Anterior cingulate cortex (tissue), 58 donors: ENCODE measurements at regions not wholly inside any gene's neighbourhood (a gene's known extent, or its start where the extent isn't known, plus 50 kb on each side); places are given as distances from the start of the nearest gene placed in this dataset.
"Not testable (repeated sequence)": the region's sequence is repeated elsewhere in the genome, so short reads cannot be mapped to it uniquely, and the experiment has no call there.

Source experiments
- DNase-seq, 58 donors: peaks; one replicate each; lab custom pipeline; 2025; lab: John Stamatoyannopoulos, UW

DNA sequence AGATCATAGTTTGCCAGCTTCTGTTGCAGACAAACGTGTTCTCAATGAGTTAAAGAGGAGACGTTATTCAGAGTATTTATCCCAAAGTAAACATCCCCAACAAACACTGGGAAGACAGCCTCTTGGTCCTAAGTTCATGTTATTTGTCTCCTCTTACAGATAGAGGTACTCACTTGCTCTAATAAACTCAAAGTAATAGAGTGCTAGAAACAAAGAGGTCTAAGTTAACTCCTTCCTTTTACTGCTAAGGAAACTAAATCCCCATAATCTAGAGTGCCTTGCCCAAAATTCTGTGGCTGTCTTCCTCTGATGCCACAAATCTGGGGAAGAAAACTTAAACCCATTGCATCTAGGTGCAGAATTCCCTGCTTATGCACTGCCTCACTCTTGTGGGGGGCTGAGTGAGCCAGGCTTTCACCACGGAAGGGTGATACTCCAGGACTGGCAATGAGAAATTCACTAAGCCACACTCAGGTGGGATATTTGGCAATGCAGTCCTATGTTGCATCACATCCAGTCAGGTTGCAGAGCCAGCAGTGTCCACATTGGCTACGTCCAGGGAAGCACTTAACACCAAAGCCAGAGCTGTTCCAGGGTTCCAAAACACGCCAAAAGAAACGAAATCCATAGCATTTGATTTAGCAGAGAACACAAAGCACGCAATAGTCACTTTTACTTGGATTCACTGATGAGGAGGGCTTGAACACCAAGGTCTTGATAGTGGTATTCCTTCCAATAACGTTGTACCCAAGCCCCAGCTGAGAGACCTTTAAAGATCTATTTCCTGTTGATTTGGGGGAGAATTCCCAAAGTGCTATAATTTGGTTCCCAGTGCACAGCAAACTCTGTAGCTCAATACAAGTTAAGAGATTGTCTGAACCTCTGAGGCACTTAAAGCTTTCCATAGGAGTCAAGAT lies 81.0 kb upstream of the FOXQ1 start:
- DNase-seq, result no peak

DNA sequence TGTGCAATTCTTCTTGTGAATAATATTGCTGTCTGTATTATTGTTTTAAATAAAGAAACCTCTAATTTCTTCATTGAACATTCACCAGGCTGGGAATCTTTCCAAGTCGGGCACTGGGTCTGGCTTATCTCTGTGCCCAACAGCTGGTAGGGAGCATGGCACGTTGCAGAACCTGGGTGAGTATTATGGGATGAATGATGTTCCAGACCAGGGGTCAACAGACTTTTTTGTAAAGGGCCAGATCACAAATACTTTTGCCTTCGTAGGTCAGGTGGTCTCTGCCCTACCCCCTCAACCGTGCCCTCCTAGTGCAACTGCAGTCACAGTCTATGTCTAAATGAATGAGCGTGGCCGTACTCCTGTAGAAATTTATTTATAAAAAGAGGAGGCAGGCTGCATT lies 81.6 kb upstream of the FOXQ1 start:
- DNase-seq, result no peak

DNA sequence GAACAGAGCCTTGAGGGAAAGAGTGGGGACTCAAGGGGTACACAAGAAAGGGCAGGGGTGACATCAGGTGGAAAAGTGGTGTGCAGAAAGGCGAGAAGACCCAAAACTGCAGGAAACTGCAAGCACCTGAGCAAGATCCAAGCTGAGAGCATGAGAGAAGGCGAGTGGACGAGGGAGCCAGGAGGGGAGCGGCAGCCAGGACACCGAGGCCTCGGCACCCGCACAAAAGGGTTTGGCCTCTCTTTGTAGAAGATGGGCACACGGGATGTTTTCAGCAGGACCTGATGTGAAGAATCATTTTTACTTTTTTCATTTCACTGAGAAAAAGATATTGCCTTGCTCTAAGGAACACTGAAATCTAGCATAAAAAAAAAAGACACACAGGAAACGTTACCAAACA lies 82.1 kb upstream of the FOXQ1 start:
- DNase-seq, result no peak

DNA sequence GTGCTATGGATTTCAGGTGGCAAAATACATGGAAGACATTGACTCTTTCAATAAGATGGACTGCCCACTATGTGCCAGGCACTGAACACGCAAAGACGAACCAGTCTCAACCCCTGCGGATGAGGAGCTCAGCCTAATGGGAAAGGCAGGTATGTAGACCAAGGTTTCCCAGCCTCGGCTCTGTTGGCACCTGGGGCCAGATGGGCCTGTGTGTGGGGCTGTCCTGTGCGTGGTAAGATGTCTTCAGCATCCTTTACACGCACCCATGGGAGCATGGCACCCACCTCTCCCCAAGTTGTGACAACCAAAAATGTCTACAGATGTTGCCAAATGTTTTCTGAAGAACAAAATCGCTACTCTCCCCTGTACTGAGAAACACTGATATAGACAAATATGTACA lies 82.6 kb upstream of the FOXQ1 start:
- DNase-seq, result no peak

DNA sequence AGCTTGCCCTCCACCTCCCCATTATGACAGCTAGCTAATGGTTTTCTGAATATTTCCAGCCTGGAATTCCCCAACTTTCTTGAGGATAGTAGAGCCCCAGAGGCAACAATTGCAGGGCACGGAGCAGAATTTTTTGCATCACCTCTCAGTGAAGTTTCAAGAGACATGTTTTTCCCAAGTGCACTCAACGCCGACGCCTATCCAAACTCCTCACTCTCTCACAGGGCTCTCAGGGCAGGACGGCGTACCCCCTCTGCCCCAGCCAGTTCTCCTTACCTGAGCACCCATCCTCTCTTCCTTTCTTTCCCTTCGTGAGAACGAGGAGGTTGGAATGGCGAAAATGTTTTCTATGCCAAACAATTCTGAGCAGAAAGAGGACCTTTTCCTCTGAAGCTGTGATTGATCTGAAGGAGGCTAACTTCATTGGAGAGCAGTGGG lies 83.1 kb upstream of the FOXQ1 start:
- DNase-seq, result no peak

DNA sequence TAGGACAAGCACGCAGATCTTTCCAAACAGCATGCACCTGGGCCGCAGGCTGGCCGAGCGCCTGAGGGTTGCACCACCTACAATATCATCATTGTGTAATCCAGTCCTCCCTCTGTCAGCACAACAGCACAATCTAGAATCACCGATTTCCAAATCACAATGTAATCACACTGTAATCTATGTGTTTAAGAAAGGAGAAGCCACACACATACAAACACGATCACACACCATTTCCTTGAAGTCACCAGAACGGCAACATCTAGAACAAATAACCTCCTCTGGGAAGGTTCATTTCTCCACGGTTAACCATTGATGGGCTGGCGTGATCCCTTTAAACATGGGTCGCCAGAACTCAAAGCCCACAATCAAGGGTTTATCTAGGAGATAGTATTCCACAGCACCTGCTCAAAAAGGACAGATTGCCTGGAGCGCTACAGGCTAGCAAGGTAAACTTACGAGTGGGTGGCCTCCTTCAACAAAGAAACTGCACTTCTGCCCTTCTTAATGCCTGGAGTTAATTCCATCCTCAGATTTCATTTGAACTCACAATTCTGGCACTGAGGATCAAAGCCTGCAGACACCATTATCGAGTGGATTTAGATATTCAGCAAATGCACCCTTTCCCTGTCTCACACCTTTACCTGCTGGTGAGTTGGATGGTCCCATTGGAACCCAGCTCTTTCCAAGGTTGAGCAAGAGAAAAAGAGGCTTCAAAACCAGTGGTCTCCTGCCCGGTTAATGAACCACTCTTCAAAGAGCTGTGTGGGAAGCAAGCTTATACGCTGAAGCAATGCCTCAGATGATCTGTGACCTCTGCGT lies 83.8 kb upstream of the FOXQ1 start:
- DNase-seq, result no peak

DNA sequence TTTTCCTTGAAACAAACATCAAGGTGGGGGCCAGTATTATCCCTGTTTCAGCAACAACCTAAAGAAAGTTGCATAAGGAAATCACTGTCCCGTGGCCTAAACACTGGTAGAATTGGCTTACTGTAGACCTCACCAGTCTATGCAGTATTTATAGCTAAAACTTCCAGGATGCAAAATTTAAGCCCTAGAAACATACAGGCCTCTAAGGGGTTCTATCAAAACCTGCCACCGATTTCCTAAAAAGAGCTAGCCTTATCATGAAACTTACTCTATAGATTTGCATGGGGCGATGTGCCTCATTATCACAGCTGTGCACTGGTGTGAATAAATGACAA lies 84.3 kb upstream of the FOXQ1 start:
- DNase-seq, result no peak

DNA sequence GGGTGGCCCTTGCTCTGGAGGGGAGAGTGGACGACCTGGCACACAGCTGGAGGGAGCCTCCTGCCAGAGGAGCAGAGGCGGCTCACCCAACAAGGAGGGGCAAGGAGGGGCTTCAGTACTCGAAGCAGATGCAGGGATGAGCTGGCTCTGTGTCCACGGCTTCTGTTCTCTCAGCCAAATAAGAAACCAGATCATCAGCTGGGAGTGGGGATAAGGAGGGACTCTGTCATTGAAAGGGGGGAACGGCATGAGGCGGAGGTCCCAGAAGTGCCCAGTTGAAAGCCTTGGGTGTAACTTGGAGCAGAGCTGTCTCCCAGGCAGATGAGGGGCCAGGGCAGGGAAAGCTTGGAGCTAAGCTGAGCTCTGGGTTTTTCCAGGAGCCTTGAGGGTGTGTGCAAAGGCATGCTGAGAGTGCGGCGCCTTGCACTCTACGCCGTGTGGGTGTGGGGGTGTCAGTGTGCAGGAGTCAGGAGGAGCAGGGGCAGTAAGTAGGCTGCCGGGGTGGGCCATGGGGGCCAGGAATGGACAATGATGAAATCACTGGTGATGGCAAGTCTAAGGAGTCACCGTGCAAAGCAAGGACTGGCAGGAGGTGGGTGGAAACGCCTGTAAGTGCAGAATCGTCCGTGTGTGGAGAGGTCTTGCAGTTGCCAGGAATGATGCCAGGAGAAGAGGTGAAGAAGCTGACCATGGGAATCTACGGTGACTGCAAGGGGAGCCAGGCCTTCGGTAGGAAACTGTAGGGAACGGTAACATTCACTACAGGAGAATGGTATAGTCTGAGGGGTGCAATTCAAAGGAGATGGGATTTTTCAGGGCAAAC lies 85.4 kb upstream of the FOXQ1 start:
- DNase-seq, result no peak

DNA sequence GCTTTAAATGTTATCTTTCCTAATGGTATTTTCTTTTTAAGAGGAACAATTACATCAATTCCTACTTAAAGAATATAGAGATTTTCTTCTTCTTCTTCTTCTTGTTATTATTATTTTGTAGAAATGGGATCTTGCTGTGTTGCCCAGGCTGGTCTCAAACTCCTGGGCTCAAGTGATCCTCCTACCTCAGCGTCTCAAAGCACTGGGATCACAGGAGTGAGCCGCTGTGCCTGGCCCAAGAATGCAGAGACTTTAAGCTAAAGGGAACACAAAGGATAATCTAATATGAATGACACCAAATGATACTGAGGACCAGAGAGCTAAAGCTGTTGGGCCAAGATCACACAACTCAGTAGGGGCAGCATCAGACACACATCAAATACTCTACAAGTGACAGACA lies 87.4 kb upstream of the FOXQ1 start:
- DNase-seq, result no peak

DNA sequence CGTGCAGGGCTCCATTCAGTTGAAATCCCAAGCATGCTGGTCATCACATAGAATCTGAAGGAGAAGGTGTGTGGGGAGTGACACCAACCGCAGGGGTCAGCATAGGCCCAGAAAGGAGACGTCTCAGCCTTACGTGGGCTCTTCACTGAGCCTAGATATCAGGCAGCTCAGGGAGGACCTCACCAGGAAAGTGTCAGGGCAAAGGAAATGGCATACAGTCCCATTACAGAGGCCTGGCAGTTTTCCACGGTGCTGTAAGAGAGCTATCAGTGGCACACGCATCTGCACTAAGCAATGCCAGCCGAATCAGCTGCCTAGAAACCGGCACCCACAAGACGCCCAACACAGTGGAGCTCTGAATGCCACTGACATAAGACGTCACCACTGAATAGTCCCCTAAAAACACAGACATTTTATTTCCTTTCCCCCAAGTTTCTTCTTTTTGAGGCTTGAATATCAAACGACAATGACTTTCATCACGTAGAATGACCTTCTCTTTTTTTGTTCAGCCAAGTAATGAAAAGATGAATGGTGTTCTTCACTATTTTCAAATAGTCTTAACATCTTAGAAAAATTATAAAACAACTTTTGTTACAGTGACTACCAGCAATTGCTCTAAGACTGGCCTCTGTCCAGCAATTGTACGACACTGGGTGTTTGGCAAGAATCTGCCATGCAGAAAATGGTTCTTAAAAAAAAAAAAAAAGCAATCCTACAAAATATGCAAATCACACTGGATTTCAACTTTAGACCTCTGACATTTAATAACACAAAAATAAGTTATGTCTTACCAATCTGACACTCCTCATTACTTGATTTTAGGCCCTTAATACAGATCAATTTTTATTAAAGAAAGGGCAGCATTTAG lies 88.9 kb upstream of the FOXQ1 start:
- DNase-seq, result peak in 24 of 58 donors; percentile 3 to 75 (median 17)

DNA sequence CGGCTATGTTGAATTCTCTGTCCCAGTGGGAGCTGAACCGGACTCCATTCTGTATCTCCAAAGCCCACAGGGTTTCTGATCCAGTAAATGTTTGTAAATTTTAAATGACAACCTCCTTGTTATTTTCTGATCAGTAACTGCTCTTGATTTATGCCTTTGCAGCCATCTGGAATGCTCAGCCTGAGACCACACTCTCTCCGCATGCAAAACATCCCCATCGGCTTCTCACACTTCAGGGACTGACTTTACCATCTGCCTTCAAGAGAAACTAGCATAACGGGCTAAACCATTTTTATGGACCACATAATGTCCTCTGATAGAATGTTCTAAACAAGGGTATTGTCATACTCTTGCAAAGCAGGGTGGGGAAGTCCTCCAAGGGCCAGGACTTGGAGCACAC lies 94.5 kb upstream of the FOXQ1 start:
- no peak for DNase-seq

DNA sequence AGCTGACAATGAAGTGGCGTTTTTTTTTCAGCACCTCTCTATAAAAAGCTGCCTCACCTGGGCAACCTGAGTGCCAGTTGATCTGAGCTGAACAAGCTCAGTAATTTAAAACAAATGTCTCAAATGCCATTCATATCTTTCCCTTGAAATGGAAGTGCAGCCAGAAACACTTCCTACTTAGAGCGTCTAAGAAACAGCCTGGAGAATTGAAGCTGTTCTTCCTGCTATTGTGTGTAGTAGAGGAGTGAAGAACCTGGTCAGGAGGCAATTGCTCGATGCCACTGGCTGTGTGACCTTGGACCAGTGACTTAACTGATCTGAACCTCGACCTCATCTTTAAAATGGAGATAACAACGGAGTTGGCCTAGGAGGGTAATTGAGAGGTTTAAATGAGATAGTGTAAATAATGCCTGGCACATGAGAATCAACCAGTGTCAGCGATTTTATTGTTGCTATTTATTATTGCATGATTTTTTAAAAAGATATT lies 95.4 kb upstream of the FOXQ1 start:
- no peak for DNase-seq

DNA sequence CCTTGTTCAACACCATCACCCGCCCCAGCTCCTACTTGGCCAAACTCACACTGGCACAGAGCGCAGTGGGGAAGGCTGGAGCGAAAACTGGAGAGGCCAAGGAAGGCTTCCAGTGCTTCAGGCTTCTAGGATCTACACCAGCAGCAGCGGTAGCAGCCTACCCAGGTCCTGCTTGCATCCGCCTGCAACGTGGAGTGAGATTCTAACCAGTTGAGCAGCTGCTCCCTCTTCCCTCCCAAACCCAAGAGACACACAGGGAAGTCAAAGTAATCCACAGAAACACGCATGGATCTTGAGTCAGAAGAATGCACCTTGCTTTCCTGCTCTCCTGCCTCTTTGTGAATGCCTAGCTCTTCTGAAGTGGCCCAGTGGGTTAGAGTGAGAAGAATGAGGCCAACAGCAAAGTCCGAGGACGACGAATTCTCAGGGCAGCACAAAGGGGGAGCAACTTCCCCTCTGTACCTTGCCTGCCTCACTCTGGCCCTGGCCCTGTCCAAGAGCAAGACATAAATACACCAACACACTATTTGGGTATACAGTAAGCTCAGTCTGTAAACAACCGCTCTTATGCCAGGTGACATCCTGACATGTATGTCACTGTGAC lies 95.9 kb upstream of the FOXQ1 start:
- no peak for DNase-seq

DNA sequence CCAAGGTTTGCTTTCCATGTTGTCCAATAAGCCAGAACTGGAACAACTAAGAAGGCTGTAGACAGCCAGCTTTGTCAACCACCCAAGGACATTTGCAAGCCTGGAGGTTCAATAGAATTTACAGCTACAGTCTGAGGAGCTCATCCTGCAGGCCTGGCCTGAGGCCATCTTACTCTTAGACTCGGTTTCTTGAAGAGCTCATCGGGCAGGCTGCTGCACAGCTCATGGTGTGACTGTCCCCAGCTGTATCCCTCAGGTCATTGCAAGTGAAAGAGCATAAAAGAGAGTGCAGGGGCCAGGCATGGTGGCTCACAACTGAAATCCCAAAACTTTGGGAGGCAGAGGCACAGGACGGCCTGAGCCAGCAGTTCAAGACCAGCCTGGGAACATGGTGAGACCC lies 96.9 kb upstream of the FOXQ1 start:
- DNase-seq, result no peak

DNA sequence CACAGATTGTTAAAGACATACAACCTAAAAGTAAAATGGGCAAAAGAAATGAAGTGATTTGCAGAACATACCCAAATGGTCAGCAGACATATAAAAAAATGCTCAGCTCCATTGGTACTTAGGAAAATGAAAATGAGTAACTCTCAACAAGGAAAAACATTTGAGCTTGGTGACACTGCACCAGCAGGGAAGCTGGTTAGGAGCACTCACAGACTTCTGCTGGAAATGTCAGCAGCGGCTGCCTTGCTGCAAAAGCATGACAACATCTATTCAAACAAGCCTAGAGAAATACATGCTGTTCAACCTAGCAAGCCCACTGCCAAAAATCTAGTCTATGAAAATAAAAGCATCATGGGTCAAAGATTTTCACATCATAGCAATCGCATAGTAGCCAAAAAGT lies 99.0 kb upstream of the FOXQ1 start:
- no peak for DNase-seq

DNA sequence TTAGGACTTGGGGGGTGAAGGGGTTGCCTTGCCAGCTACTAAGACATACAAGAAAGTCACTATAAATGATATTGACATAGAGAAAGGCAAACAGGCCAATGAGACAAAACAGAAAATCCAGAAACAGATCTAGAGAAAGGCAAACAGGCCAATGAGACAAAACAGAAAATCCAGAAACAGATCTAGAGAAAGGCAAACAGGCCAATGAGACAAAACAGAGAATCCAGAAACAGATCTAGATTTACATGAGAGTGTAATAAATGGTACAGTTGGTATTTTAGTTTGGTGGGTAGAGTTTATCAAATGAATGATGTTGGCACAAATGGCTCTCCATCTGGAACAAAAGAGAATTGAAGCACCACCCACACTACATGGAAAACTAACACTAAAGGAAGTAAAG lies 99.8 kb upstream of the FOXQ1 start:
- DNase-seq, result not testable (repeated sequence)

DNA sequence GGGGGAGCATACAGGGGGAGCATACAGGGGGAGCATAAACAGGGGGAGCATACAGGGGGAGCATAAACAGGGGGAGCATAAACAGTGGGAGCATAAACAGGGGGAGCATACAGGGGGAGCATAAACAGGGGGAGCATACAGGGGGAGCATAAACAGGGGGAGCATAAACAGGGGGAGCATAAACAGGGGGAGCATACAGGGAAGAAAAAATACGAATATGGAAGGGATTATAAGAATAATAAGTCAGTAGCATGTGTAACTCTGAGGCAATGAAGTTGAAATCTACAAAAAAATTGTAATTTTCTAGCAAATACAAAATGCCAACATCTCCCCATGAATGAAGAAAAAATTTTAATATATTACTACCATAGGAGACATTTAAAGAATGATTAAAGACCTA lies 101.3 kb upstream of the FOXQ1 start:
- not testable (repeated sequence) for DNase-seq

DNA sequence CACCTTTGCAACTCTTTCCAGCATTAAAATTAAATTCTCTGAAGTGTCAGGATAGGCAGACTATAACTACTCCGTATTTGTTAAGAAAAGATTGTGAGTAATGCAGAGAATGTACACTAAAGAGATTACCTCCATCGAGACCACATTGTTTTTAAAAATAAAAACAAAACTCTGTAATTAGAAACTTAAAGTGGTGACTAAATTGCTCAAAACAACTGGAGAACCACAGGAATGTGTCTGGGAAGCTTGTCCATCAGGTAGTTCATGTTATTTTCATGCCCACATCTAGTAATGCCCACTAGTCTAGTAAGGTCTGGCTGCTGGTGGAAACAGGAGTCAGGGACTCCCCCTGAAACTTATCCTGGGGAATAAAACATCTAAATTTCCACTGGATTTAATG lies 103.0 kb upstream of the FOXQ1 start:
- no peak for DNase-seq

DNA sequence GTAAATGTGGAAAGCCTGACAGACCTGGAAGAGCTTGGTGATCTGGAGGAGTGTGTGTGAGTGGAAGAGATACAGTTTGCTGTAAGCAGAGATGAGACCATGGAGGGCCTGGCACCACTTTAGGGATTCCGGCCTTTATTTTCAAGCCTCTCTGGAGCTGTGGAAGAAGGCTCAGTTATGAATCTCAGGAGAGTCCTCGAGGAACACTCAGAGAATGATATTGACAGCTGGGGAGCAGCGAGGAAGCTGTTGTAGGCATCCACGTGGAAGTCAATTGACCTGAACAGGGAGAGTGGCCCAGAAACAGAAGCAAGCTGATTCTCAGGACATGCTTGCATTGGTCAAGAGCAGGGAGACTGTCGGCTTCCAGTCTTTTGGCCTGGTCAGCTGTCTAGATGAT lies 108.4 kb upstream of the FOXQ1 start:
- no peak for DNase-seq
